PFSK-1 (cell line): ENCODE measurements at regions not wholly inside any gene's neighbourhood (a gene's known extent, or its start where the extent isn't known, plus 50 kb on each side); places are given as distances from the start of the nearest gene placed in this dataset.

Experiments used
- FOXP2 ChIP-seq: optimal IDR thresholded peaks from 2 replicates; pipeline ENCODE3; 2011; ENCODE audit warnings: borderline replicate concordance, control low read depth, inconsistent platforms; ENCODE audit not compliant: insufficient read depth; ENCODE audit errors: extremely low read length, extremely low read depth
- POLR2AphosphoS5 ChIP-seq: IDR thresholded peaks from 2 replicates; pipeline ENCODE4 v1.6.1; 2012; ENCODE audit warnings: low read depth, mild to moderate bottlenecking, control low read depth, low read length, moderate library complexity
- REST ChIP-seq, 2 experiments: IDR thresholded peaks; 2 replicates each; pipeline versions ENCODE4 v1.6.1 to v1.8.0; 2011 to 2012; ENCODE audit warnings: low read depth in 2 of 2, low read length in 2 of 2, control low read depth in 1 of 2, inconsistent platforms in 1 of 2, mild to moderate bottlenecking in 1 of 2, moderate library complexity in 1 of 2; ENCODE audit not compliant: insufficient read depth in 1 of 2
- SIN3A ChIP-seq: IDR thresholded peaks from 2 replicates; pipeline ENCODE4 v1.6.1; 2012; ENCODE audit warnings: mild to moderate bottlenecking, low read length, moderate library complexity, borderline replicate concordance; ENCODE audit not compliant: insufficient read depth
- TAF1 ChIP-seq: IDR thresholded peaks from 2 replicates; pipeline ENCODE4 v1.6.1; 2012; ENCODE audit warnings: low read length, control low read depth, borderline replicate concordance; ENCODE audit not compliant: insufficient read depth

- no peak for TF ChIP-seq POLR2AphosphoS5
- TF ChIP-seq TAF1: no peak
- TF ChIP-seq REST (IDR thresholded peaks at IDR 0.05; ENCODE audit: insufficient read depth in 1 of 2, low read depth in 2 of 2, low read length in 2 of 2): no peak
- no peak for TF ChIP-seq FOXP2
- TF ChIP-seq SIN3A: no peak
Observed at GRCh38 chr9:107639426-107639825, 149.9 kb upstream of the KLF4 start.

GRCh38 chr9:107638521-107639310 lies 149.1 kb upstream of the KLF4 start:
- TF ChIP-seq REST (IDR thresholded peaks at IDR 0.05; ENCODE audit: insufficient read depth in 1 of 2, low read depth in 2 of 2, low read length in 2 of 2): no peak
- TF ChIP-seq POLR2AphosphoS5: no peak
- TF ChIP-seq TAF1: no peak
- no peak for TF ChIP-seq SIN3A
- TF ChIP-seq FOXP2: no peak

GRCh38 chr9:107637421-107638420 lies 148.2 kb upstream of the KLF4 start:
- no peak for TF ChIP-seq TAF1

- no peak for TF ChIP-seq TAF1
- no peak for TF ChIP-seq SIN3A
- no peak for TF ChIP-seq POLR2AphosphoS5
- TF ChIP-seq REST (IDR thresholded peaks at IDR 0.05; ENCODE audit: insufficient read depth in 1 of 2, low read depth in 2 of 2, low read length in 2 of 2): no peak
- TF ChIP-seq FOXP2: no peak
Observed at GRCh38 chr9:107636571-107637381, 147.2 kb upstream of the KLF4 start.

GRCh38 chr9:107635803-107636174 lies 146.2 kb upstream of the KLF4 start:
- TF ChIP-seq TAF1: no peak
- no peak for TF ChIP-seq POLR2AphosphoS5
- no peak for TF ChIP-seq REST (IDR thresholded peaks at IDR 0.05; ENCODE audit: insufficient read depth in 1 of 2, low read depth in 2 of 2, low read length in 2 of 2)
- TF ChIP-seq FOXP2: no peak
- no peak for TF ChIP-seq SIN3A
